HG02571 (cell line): ENCODE measurements at regions not wholly inside any gene's neighbourhood (a gene's known extent, or its start where the extent isn't known, plus 50 kb on each side); places are given as distances from the start of the nearest gene placed in this dataset.

Experiments
- ATAC-seq: cut with Tn5 transposase; IDR thresholded peaks from one replicate; pipeline ENCODE4 v1.9.1; 2021; ENCODE audit warnings: mild to moderate bottlenecking, moderate library complexity; ENCODE audit not compliant: unreplicated experiment

DNA sequence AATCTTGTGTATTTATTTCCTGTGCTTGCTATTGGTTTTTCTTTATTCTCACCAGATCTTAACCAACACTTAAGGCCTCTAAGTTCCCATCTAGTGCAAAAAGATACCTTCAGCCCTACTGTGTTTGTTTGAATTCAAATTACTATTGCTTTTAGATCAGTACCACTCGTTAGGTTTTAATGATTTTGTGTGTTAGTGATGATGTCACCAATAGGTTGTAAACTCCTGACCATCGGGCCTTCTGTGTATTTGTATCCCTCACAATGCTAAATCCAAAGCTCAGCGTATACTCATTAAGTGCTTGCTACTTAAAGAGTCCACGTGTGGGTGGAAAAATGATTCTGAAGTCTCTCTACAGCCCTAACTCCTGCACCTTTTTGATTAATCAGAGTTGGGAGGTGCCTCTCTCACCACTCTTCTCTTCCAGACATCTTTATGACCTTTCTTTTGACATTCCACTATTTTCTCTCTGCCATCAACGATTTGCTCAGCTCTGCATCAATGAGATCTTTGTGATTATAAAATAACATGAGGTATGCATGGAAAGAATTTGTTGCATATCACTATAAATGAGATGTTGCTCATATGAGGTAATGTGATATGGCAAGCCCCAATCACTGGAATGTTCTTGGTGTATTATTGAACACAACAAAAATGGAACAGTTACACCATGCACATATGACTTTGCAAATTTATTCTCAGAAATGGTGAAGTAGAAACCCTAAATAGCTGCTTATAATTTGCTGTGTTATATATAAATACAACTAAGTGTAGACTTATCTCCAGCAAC lies 55.1 kb upstream of the LAMA2 start:
- ATAC-seq = no peak

DNA sequence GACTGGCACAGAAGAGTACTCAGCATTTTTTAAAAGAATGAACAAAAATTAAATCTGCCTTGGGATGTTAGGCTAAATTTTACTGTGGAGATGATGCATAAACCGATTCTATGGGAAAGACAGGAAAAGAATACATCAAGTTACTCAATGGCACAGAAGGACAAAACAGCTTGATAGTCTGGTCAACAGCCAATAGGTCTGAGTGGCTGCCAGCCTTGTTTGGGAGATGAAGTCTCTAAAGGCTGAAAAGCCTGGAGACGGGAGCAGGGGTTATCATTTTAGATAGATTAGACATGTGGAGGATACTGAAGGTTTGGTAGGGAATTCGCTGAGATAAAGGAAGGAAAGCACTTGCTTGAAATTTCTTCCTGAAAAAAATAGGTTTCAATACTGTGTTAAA lies 56.3 kb upstream of the LAMA2 start:
- ATAC-seq = no peak

DNA sequence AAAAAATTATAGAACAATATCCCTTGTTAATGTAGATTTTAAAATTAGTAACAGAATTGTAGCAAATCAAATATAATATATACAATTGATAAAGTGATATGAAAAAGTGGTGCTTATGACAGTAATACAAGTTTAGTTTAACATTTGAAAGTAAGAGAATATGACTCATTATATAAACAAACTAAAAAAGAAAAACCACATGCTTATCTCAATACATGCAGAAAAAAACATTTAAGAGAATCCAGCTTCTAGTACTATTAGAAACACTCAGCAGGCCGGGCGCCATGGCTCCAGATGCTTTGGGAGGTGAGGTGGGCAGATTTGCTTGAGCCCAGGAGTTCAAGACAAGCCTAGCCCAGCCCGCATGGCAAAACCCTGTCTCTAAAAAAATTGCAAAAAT lies 60.7 kb upstream of the LAMA2 start:
- ATAC-seq = no peak

DNA sequence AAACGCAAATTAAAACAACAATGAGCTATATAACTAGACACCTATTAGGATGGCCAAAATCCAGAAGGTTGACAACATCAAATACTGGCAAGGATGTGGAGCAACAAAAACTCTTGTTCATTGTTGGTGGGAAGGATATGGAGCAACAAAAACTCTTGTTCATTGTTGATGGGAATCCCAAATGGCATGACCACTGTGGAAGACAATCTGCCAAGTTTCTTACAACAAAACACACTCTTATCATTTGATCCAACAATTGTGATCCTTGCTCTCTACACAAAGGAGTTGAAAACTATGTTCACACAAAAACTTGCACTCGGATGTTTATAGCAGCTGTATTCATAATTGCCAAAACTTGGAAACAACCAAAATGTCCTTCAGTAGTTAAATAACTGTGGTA lies 61.8 kb upstream of the LAMA2 start:
- no peak for ATAC-seq

DNA sequence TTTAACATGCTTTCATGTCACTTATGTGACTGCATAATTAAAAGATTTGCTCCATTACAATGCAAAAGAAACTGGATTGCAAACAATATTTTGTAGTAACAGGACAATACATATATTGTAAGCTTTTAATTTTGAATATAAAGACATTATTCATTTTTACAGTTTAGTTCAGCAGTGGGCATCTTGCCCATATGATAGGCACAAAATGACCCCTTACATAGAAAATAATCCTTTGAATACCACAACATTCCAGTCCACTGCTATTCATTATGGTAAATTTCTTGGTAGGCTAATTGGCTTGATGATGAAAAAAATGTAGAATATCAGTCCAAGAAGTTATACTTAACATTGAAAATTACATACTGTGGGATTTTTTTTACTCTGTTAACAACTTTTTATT lies 74.1 kb upstream of the LAMA2 start:
- no peak for ATAC-seq

DNA sequence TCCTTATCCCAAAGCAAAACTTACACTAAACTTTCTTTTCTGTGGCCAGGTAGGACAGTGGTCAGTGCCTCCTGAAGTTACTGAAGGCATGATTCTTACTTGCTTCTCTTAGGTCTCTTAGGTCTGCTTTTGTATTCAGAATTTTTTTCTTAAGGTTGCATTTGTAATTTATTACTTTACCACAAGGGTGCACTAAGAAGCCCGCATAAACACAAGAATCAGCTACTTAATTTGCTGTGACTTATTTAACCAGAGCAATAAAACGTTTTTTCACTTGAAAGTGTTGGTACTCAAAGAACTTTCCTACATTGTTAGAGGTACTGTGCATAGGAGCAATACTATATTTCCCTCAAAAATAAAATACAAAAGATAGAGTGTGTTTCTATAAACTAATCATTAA lies 75.4 kb upstream of the LAMA2 start:
- ATAC-seq = no peak

DNA sequence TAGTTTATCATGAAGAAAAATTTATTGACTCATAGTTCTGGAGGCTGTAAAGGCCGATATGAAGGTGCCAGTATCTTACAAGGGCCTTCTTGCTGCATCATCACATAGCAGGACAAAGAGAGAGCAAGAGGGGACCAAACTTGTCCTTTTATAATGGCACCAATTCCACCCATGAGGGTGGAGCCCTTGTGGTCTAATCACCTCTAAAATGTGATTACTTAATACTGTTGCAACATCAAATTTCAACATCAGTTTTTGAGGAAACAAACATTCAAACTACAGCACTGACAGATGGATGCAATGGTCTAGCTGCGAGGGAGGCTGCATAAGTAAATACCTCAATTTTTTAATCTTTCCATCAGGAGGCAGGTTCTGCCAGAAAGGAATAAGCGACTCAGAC lies 76.7 kb upstream of the LAMA2 start:
- no peak for ATAC-seq

DNA sequence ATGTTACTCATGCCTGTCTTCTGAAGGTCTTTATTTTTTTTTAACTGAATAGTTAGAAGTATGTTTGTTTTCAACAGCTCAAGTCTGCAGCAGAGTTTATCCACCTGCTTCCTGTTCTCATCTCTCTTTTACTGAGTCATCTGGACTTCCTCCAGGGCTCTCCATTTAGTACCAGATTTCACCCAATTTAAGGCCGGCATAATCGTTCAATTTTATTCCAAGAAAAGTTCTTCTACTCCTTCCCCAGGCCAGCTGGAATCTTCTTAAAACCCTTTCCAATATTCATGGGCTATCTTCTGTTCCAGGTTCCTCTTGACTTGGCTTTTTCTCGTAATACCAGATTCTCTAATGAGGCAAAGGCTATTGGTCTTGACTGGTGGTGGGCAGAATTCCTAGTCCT lies 79.0 kb upstream of the LAMA2 start:
- ATAC-seq = no peak

DNA sequence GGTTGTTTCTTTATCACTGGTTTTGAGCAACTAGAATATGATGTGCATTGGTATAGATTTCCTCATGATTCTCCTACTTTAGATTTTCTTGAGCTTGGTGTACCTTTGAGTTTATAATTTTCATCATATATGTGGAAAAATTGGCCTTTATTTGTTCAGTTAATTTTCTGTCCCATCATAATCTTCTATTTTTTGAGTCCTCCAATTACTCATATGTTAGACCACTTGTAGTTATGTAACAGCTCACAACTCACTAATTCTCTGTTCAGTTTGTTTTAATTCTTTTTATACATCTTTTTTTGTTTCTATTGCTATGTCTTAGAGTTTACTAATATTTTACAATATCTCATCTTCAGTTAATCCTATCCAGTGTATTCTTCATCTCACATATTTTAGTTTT lies 81.3 kb upstream of the LAMA2 start:
- no peak for ATAC-seq

DNA sequence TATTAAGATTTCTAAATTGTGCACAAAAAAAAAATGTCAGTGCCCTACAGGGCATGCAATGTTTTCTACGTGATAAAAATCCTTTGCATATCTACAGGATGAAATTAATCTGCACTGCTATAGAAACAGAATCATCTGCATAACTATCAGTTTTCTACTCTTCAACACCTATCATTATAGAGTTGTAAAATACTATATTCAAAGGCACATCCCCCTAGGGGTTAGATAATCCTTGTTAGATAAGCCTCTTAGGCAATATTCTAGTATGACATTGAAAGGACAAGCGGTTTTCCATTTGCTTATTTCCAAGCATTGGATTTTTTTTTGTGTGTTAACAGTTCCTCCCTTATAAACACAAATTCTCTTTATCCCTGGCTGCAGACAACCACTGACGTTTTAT lies 98.7 kb upstream of the LAMA2 start:
- ATAC-seq = no peak

DNA sequence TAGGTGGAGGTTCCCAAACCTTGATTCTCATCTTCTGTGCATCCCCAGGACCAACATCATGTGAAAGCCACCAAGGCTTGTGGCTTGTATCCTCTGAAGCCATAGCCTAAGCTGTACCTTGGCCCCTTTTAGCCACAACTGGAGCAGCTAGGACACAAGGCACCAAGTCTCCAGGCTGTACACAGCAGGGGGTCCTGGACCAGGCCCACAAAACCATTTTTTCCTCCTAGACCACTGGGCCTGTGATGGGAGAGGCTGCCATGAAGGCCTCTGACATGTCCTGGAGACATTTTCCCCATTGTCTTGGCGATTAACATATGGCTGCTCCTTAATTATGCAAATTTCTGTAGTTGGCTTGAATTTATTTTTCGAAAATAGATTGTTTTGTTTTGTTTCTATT lies 114.8 kb upstream of the LAMA2 start:
- ATAC-seq = no peak

DNA sequence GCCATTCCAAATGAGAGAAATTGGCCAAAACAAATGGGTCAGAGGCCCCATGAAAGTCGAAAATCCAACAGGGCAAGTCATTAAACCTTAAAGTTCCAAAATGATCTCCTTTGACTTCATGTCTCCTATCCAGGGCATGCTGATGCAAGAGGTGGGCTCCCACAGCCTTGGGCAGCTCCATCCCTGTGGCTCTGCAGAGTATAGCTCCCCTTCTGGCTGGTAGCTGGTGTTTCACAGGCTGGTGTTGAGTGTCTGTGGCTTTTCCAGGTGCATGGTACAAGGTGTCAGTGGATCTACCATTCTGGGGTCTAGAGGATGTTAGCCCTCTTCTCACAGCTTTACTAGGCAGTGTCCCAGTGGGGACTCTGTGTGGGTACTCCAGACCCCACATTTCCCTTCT lies 115.2 kb upstream of the LAMA2 start:
- no peak for ATAC-seq

DNA sequence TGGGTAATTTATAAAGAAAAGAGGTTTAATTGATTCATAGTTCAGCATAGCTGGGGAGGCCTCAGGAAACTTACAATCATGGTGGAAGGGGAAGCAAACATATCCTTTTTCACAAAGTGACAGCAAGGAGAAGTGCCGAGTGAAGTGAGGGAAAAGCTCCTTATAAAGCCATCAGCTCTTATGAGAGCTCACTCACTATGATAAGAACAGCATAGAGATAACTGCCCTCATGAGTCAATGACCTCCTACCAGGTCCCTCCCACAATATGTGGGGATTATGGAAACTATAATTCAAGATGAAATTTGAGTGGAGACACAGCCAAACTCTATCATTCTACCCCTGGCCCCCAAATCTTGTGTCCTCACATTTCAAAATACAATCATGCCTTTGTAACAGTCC lies 115.8 kb upstream of the LAMA2 start:
- ATAC-seq = no peak

DNA sequence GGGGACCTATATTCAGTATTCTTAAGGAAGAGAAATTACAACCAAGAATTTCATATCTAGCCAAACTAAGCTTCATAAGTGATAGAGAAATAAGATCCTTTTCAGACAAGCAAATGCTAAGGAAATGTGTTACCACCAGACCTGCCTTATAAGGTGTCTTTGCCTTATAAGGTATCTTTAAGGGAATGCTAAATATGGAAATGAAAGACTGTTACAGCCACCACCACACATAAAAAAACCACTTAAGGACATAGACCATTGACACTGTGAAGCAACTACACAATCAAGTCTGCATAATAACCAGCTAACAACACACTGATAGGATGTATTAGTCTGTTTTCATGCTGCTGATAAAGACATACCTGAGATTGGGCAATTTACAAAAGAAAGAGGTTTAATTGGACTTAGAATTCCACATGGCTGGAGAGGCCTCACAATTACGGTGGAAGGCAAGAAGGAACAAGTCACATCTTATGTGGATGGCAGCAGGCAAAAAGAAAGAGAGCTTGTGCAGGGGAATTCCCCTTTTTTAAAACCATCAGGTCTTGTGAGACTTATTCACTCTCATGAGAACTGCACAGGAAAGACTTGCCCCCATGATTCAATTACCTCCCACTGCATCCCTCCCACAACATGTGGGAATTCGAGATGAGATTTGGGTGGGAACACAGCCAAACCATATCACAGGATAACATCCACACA lies 119.2 kb upstream of the LAMA2 start:
- ATAC-seq = no peak

DNA sequence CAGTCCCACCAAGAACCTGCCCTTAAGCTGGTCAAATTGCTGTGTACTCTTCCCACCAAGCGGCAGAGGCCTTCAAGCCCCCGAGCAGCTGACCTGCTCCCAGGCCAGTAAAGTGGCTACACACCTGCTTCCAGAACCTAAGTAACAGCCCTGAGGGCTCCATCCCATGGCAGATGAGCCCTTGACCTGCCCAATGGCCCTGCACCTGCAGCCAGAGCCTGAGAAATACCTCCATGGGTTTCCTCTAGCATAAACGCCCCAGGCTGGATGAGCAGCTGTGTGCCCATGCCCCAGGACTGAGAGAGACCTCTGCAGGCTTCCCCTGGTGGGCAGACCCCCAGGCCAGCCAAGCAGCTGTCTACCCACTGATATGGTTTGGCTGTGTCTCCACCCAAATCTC lies 123.0 kb upstream of the LAMA2 start:
- ATAC-seq = no peak

DNA sequence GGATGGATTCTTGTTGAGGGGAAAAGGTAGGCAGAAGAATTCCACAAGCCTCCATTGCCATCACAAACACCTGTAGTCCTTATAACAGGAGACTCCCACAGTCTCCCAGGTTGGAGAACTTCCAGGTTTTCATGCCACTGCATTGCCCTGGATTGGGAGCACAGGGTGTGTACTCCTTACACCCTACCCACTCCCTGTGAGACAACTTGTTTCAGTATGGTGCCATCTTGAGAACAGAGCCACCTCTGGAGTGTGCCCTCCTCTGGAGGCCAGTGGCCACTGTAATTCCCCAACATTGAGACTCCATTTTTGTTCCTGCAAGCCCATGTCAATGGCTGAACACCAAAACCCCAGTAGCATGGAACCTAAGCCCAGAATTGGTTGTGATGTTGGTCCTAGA lies 123.5 kb upstream of the LAMA2 start:
- no peak for ATAC-seq

DNA sequence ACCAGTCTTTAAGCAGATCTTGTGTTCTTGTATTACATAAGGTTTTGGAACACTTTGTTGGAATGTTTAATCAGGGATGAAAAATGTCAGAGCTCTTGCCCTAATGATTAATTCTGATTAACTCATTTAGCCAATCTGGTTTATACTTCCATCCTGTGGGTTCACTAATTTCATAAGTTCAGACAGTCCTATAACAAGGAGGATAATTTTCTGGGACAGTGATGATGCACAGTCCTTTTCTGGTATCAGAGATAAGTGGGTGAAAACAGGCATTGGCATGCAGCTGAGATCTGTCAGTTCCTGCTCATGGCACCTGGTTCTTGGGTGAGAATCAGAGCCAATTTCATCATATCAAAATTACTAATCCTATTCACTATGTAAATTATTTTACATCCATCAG lies 125.0 kb upstream of the LAMA2 start:
- no peak for ATAC-seq

DNA sequence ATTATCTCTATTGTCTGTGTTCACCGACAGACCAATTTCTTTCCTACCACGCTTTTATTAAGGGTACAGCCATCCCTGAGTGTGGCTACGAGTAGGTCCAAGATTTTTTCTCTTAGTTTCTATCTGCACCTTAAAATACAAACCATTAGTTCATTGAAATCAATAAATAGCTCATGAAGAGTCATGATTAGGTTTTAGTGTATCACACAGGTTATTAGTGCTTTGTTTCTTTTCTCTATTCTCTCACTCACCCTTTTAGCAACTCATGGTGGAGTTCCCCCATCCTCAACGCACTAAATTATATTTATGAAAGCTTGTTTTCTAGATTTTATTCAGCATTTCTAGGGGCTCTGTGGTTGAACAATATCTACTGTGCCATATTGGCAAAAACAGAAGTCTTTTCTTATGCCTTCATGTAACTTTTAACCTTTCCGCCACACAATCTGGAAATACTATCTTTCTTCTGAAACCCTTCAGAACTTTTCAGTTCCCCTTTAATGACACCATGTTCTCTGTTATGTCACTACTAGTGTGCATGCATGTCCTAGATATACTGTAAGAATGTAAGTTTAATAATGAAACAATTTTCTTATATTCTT lies 128.2 kb upstream of the LAMA2 start:
- ATAC-seq = peak; percentile 97

DNA sequence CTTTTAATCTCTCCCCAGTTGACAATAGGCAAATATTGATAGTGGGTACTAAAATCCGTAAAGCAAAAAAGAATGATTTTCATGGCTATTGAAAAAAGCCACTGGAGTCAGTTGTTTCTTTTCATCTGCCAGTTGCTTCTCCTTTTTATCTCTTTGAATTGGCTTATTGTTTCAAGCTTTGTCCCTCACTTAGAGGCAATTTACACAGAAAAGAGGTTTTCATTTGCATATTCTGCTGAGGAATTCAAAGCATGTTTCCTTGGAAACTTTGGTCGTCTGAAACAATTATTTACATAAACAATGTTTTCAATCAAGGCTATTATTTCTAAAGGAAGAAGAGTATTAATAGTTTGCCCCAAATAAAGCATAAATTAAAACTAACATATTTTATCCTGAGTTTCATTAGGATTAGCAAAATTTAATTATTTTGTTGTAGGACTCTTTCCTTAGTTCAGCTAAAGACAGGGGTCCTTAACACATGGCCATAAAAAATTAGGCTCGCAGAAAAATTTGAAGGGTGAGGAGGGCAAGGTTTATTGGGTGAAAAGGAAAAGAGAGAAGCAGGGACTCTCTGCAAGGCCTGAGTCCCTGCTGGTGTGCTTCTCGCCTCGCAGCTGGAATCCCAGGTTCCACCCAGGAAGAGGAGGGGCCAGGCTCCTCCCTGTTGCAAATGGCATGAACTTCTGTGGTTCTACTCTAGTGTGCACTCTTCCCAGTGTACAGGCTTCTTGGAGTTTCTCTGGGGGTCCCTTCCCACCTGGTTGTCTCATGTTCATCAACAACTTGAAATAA lies 138.8 kb upstream of the LAMA2 start:
- ATAC-seq = no peak

DNA sequence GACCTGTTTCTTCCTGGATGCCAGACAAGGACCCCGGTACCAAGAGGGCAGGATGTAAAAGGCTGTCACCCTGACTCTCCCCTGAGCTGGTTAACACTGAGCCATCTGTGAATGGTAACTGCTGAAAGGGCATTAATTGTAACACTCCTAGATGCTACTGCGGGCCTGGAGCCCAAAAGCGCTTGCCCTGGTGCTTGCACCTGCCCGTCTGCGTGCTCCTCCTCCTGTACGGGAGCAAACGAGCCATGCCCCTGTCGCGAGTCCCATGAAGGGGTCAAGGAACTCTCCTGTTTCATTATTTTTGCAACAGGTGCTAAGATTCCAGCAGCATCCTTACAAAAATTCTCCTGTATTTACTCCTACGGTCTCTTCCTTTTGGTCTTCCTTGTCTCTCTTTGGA lies 140.0 kb upstream of the LAMA2 start:
- no peak for ATAC-seq

DNA sequence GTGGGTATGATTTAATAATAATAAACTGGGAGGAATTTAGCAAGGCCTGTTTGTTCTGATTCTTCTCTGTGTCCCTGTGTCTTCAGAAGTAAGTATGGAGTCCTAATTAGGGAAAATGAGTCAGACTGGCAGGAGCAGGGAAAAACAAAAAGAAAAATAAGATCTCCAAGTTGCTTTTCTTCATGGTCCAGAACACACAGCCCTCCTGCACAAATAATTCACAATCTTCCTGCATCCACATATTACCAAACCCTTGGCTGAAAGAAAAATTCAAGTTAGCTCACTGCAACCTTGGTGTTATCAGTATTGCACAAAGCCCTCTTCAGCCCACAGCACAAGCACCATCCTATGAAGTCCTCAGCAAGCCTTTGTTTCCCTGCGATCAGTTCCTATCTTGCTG lies 142.0 kb upstream of the LAMA2 start:
- no peak for ATAC-seq

DNA sequence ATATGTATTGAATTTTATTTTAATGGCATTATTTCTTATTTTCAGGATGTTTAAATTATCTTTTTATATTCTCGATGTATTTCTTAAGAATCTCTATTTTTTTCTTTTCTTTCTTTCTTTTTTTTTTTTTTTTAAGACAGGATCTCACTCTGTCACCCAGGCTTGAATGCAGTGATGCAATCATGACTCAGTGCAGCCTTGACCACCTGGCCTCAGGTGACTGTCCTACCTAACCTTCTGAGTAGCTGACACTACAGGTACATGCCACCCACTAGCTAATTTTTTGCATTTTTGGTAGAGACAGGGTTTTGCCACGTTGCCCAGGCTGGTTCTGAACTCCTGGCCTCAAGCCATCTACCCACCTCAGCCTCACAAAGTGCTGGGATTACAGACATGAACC lies 143.8 kb upstream of the LAMA2 start:
- no peak for ATAC-seq
